Astrocyte of the cerebellum (primary cell): ENCODE measurements at regions not wholly inside any gene's neighbourhood (a gene's known extent, or its start where the extent isn't known, plus 50 kb on each side); places are given as distances from the start of the nearest gene placed in this dataset.
"Not testable (repeated sequence)": the region's sequence is repeated elsewhere in the genome, so short reads cannot be mapped to it uniquely, and the experiment has no call there.

Experiments used
- DNase-seq: peaks from one replicate; pipeline ENCODE4 v3.0.0-alpha.2; 2011; ENCODE audit warnings: low read depth
- H3K4me3 ChIP-seq: 2 replicates; pipeline ENCODE4 v1.5.1; 2011; ENCODE audit warnings: mild to moderate bottlenecking, low read depth, low read length, moderate library complexity
- in situ Hi-C: cut with HindIII; loops from 2 replicates; pipeline ENCODE4 v1.10.0; 2017; ENCODE audit warnings: low sequenced_read_pairs
- TF ChIP-seq, protein P1 (sequence below): IDR thresholded peaks from 2 replicates; pipeline ENCODE4 v1.5.1; 2012; ENCODE audit warnings: low read length, low read depth, moderate library complexity, mild to moderate bottlenecking; ENCODE audit errors: missing control alignments

DNA sequence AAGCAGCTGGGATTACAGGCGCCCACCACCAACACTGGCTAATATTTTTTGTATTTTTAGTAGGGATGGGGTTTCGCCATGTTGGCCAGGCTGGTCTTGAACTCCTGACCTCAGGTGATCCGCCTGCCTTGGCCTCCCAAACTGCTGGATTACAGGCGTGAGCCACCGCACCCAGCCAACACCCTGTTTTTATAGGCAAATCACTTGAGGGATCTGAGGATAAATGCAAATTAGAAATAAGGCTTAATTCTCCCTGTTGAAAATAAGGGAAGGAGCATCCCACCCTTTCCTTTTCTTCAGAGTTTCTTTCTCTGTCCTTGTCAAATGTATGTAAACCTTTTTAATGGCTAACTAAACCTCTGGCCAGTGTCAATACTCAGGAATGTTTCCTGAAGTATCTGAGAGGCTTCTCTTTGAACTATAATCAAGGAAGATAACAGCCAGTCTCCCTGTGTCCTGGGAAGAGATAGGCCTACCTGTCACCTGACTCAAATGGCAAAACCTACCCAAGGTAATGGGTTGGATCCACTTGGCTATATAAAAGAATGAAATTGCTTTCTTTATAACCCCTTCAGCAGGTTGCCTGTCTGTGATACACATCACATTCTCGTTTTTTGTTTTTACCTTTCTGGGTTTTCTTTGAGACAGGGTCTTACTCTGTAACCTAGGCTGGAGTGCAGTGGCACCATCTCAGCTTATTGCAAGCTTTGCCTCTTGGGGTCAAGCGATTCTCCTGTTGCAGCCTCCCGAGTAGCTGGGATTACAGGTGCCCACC is 64.5 kb upstream of the TNFAIP3 start:
- no peak overlapping the region for H3K4me3 ChIP-seq
- in situ Hi-C loops: no loop called here
- TF ChIP-seq, protein P1, sequence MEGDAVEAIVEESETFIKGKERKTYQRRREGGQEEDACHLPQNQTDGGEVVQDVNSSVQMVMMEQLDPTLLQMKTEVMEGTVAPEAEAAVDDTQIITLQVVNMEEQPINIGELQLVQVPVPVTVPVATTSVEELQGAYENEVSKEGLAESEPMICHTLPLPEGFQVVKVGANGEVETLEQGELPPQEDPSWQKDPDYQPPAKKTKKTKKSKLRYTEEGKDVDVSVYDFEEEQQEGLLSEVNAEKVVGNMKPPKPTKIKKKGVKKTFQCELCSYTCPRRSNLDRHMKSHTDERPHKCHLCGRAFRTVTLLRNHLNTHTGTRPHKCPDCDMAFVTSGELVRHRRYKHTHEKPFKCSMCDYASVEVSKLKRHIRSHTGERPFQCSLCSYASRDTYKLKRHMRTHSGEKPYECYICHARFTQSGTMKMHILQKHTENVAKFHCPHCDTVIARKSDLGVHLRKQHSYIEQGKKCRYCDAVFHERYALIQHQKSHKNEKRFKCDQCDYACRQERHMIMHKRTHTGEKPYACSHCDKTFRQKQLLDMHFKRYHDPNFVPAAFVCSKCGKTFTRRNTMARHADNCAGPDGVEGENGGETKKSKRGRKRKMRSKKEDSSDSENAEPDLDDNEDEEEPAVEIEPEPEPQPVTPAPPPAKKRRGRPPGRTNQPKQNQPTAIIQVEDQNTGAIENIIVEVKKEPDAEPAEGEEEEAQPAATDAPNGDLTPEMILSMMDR: no peak
- no peak for DNase-seq

DNA sequence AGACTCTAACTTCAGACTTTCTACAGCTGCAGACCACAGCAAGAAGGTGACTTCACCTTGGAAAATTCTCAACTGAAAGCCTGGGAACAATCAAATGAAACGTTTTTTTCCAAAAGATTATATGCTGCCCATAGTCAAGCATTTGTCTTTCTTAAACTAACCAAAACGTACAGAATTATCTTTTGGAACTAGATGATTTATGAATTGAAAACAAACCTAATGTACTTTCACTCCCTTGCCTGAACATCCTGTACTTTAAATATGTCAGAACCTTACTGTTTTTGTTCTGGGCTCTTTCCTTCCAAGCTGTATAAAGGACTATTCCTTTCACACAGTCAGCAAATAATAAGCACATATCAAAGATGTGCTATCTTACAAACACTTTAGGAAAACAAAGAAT is 62.4 kb upstream of the TNFAIP3 start:
- TF ChIP-seq, protein P1: no peak
- no peak overlapping the region for H3K4me3 ChIP-seq
- in situ Hi-C loops: no loop called here
- DNase-seq: peak; percentile 8

DNA sequence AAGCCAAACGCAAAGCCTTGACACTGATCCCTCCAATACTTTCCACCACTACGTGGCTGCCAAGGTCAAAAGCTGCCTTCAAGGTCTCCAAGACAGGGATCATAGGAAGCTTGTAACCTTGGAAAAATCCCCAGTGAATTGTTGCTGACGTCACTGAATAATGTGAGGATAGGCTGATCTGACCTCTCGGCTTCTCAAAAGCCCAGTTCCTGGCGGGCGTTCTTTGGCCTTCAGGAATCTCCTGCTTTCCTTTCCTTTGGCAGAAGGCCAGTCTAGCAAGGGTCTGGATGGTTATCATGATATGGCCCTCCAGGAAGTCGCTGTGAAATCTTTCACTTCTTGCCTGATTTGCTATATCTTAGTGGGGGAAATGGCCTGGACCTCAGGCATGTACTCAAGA is 61.4 kb upstream of the TNFAIP3 start:
- DNase-seq: no peak
- TF ChIP-seq, protein P1: no peak
- in situ Hi-C loops: no loop called here
- H3K4me3 ChIP-seq: no peak overlapping the region

DNA sequence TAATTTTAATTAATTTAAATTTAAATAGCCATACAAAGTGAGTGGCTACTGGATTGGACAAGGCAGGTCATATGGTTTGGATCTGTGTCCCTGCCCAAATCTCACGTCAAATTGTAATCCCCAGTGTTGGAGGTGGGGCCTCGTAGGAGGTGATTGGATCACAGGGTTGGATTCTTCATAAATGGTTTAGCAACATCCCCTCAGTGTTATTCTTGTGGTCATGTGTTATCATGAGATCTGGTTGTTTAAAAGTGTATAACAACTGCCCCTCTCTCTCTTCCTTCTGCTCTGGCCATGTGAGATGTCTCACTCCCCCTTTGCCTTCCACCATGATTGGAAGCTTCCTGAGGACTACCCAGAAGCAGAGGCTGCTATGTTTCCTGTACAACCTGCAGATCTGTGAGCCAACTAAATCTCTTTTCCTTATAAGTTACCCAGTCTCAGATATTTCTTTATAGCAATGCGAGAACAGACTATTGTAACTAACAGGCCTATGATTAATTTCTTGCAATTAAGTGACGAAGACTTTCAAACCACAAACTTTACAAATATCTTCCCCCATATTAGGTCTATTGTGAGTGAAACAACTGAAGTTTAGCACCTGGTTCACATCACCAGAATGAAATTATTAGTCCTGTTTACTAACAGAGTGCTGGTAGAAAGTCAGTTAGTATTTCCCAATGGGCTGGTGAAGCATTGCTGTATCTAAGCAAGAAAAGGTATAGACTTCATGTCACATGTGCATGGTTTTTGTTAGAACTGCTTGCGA is 60.0 kb upstream of the TNFAIP3 start:
- no peak overlapping the region for H3K4me3 ChIP-seq
- in situ Hi-C loops: no loop called here
- no peak for DNase-seq
- TF ChIP-seq, protein P1: no peak

DNA sequence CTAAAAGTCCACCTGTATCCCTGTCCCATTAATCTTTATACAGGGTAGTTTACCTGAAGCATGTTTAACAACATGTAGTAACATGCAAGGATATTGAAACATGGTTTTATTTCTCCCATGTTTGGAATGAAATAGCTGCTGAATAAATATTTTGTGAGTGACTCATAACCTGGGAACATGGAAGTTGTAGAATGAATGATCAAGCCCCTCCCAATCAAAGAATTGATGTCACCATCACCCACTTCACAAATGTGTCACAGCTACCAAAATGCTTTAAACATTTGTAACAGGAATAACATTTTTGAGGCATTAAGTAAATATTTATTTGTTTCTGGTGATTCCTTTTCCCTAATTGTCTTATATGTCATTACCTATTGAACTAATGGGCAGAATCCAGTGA is 58.9 kb upstream of the TNFAIP3 start:
- in situ Hi-C loops: no loop called here
- TF ChIP-seq, protein P1: no peak
- H3K4me3 ChIP-seq: no peak overlapping the region
- no peak for DNase-seq

DNA sequence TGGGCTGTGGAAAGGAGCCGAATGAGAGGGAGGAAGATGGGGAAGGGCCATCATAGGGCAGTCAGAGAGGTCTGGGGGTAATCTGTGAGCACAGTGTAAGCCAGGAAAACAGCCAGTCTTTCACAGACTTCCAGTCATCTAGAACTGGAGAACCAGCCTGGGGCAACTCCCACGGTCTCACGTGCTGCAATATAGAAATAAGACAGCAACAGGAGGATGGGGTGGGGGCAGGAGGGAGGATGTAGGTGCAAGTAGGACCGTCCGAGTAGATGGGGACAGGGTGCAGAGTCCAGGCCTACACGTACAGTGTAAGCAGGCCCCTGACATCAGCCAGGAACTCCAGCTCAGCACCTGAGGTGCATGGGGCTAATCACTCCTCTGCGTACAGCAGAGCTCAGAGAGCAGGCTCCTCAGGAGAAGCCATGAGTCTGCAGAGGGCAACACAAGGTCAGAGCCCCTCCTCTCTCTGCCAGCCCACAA is 58.2 kb upstream of the TNFAIP3 start:
- in situ Hi-C loops: no loop called here
- TF ChIP-seq, protein P1: no peak
- no peak for DNase-seq

DNA sequence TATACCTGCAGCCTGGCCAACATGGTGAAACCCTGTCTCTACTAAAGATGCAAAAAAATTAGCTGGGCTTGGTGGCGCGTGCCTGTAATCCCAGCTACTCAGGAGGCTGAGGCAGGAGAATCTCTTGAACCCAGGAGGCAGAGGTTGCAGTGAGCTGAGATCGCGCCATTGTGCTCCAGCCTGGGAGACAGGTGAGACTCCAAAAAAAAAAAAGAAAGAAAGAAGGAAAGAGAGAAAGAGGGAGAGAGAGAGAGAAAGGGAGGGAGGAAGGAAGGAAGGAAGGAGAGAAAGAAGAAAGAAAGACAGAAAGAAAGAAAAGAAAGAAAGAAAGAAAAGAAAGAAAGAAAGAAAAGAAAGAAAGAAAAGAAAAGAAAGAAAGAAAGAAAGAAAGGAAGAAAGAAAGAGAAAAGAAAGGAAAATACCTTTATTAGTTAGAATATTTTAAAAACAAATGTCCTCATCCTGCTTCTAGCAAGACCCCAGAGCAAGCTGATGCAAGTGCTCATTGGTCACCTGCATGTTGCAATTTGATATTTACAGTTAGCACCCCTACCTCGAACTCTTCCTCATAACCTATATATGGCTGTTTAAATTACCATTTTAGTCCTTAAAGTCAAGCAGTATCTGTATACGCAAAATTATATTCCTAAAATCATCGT is 57.0 kb upstream of the TNFAIP3 start:
- H3K4me3 ChIP-seq, in situ Hi-C loops, DNase-seq: not testable (repeated sequence)

More for the DNA sequence above, 58.2 kb upstream of the TNFAIP3 start:
- H3K4me3 ChIP-seq: no peak overlapping the region
